ENCODE measurements at regions not wholly inside any gene's neighbourhood (a gene's known extent, or its start where the extent isn't known, plus 50 kb on each side); places are given as distances from the start of the nearest gene placed in this dataset.

DNA sequence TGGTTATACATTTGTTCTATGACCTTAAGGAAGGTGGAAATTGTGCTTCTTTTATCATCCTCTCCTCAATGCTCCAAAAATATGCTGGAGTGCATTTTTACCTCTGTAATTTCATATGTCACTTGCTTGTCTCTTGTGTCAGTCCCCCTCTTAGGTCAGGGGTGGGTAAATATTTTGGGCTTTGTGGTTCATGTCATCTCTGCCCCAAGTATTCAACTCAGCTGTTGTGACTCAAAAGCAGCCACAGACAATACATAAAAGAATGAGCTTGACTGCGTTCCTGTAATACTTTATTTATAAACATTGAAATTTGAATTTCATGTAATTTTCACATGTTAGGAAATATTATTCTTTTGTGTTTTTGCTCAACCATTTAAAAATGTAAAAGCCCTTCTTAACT is 60.4 kb upstream of the SLC24A5 start:
- TF ChIP-seq, protein P1, sequence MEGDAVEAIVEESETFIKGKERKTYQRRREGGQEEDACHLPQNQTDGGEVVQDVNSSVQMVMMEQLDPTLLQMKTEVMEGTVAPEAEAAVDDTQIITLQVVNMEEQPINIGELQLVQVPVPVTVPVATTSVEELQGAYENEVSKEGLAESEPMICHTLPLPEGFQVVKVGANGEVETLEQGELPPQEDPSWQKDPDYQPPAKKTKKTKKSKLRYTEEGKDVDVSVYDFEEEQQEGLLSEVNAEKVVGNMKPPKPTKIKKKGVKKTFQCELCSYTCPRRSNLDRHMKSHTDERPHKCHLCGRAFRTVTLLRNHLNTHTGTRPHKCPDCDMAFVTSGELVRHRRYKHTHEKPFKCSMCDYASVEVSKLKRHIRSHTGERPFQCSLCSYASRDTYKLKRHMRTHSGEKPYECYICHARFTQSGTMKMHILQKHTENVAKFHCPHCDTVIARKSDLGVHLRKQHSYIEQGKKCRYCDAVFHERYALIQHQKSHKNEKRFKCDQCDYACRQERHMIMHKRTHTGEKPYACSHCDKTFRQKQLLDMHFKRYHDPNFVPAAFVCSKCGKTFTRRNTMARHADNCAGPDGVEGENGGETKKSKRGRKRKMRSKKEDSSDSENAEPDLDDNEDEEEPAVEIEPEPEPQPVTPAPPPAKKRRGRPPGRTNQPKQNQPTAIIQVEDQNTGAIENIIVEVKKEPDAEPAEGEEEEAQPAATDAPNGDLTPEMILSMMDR (conservative IDR thresholded peaks at IDR 0.05 in 1 of 2, IDR thresholded peaks at IDR 0.05 in 1 of 2; ENCODE audit: extremely low read depth in 1 of 2, insufficient read depth in 1 of 2, low read depth in 1 of 2, low read length in 2 of 2), result no peak
- TF ChIP-seq EZH2 (IDR thresholded peaks at IDR 0.05; ENCODE audit: borderline replicate concordance, low read length), result no peak

All from mammary epithelial cell (primary cell).